ENCODE measurements at regions not wholly inside any gene's neighbourhood (a gene's known extent, or its start where the extent isn't known, plus 50 kb on each side); places are given as distances from the start of the nearest gene placed in this dataset.

- TF ChIP-seq, protein P1, sequence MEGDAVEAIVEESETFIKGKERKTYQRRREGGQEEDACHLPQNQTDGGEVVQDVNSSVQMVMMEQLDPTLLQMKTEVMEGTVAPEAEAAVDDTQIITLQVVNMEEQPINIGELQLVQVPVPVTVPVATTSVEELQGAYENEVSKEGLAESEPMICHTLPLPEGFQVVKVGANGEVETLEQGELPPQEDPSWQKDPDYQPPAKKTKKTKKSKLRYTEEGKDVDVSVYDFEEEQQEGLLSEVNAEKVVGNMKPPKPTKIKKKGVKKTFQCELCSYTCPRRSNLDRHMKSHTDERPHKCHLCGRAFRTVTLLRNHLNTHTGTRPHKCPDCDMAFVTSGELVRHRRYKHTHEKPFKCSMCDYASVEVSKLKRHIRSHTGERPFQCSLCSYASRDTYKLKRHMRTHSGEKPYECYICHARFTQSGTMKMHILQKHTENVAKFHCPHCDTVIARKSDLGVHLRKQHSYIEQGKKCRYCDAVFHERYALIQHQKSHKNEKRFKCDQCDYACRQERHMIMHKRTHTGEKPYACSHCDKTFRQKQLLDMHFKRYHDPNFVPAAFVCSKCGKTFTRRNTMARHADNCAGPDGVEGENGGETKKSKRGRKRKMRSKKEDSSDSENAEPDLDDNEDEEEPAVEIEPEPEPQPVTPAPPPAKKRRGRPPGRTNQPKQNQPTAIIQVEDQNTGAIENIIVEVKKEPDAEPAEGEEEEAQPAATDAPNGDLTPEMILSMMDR (conservative IDR thresholded peaks at IDR 0.05) = no peak
- no peak for TF ChIP-seq EZH2 (IDR thresholded peaks at IDR 0.05; ENCODE audit: low read depth)
Measured at GRCh38 chr12:128047266-128048060, 219.5 kb upstream of the TMEM132C start.
